Suppressor macrophage treated with lipopolysaccharide for 1 hour (primary cell): ENCODE measurements at regions not wholly inside any gene's neighbourhood (a gene's known extent, or its start where the extent isn't known, plus 50 kb on each side); places are given as distances from the start of the nearest gene placed in this dataset.
"Not testable (repeated sequence)": the region's sequence is repeated elsewhere in the genome, so short reads cannot be mapped to it uniquely, and the experiment has no call there.

Source experiments
- DNase-seq, 3 donors: peaks; one replicate each; pipeline ENCODE4 v3.0.0-alpha.2; 2020 to 2022

DNA sequence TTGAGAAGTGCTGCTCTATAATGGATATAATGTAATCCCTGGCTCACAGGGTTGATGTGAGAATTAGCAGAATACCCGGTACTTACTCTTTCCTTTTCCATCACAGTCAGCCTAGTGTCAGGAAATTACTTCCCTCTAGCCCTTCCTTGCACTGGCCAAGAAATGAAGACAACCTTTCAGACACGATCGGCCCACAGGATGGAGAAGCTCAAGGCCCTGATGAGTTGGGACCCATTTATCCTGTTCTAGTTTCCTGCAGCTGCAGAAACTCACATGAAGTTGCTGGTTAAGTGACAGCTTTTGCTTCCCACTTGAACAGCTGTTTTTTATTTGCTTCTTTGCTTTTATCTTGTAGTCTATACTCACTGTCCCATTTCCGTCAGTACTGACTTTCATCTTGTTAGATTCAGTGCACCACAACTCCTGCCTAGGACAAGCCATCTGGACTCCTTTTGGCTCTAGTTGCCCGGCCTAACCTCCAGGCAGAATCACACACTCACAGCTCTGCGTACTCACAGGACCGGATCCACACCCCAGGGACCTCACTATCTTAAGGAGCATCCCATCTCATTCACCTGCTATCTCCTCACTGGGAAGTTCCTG lies 325.1 kb upstream of the CHRNA7 start:
- not testable (repeated sequence) for DNase-seq

- DNase-seq, result not testable (repeated sequence)
These were observed 322.2 kb upstream of the CHRNA7 start for GRCh38 chr15:31707944-31708702.

DNA sequence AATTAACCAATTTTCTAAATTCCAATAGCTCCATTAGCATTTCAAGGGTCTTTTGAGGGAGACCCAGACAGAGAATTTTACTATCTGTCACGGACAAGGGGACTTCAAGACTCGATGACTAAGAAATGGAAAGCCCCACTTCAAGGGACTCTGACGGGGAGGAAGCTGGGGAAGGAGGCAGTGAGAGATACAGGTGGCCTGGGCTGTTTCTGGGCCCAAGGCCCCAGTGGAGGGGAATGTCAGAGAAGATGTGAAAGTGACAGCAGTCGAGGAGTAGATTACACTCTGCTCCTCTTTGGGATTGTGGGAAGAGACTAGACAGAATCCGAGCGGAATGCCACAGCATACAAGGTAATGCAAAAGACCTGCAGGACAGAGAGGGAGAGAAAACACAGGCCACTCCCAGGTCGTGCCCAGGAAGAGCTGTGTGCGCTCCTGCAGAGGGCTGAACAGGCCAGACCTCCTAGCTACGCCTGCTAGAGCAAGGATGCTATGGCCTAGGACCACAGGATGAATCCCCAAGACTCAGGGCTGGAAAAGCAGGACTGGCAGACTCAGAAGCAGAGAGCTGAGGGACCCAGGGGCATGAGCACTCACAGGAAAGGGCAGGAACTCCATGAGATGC lies 321.5 kb upstream of the CHRNA7 start:
- not testable (repeated sequence) for DNase-seq

DNA sequence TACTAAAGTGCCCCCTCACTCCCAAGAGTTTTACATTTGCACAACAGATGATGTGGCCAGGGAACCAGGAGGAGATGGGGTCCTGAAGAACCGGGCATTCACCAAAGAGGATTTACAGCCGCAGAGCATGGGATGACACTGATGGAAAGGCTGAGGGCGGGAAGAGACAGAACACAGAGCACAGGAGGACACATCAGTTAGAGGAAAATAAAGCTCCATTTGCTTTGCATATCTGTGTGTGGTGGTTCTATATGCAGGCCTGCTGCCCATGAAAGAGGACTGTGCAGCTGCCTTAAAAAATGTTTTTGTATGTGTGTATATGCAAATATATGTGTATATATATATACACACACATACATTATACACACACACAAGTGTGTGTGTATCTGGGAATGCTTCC lies 320.8 kb upstream of the CHRNA7 start:
- not testable (repeated sequence) for DNase-seq

- not testable (repeated sequence) for DNase-seq
These were observed 319.5 kb upstream of the CHRNA7 start for GRCh38 chr15:31710806-31711205.

- not testable (repeated sequence) for DNase-seq
These were observed 315.1 kb upstream of the CHRNA7 start for GRCh38 chr15:31715208-31715607.

GRCh38 chr15:31718625-31719024 lies 311.7 kb upstream of the CHRNA7 start:
- DNase-seq, result not testable (repeated sequence)

- DNase-seq, result not testable (repeated sequence)
These were observed 310.8 kb upstream of the CHRNA7 start for GRCh38 chr15:31719396-31720022.

- not testable (repeated sequence) for DNase-seq
These were observed 307.3 kb upstream of the CHRNA7 start for GRCh38 chr15:31723019-31723418.

DNA sequence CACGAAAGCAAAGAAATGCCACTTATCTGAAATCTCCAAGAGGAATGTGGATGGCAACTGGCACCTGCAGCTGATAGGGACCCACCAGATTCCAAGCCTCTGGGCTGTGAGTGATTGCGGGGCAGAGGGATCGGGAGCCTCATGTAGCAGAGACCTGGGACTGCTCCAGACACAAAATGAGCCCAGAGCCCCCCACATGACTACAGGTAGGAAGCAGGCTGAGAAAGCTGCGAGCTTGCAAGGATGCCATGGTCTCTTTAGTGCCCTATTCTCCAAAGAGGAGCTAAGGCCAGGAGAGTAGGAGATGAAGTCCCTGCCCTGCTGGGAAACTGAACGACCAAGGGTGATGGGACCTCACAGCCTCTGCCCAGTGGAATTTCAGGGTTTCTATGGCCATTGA lies 305.4 kb upstream of the CHRNA7 start:
- not testable (repeated sequence) for DNase-seq

DNA sequence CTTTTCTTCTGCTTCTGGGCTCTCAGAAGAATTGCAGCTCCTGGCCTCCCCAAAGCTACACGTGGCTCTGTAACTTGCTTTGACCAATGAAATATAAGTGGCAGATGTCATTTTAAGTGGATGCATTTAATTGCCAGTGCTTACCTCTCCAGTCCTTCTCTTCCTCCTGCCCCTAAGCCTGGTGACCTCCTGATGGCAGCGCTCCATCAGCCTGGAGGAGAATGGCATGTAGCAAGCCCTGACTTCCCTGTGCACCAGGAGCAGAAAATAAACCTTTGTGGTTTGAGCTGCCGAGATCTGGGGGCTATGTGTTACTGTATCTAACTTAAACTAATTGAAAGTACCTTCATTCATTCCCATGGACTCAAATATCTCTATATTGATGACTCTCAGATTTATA lies 304.7 kb upstream of the CHRNA7 start:
- not testable (repeated sequence) for DNase-seq

DNA sequence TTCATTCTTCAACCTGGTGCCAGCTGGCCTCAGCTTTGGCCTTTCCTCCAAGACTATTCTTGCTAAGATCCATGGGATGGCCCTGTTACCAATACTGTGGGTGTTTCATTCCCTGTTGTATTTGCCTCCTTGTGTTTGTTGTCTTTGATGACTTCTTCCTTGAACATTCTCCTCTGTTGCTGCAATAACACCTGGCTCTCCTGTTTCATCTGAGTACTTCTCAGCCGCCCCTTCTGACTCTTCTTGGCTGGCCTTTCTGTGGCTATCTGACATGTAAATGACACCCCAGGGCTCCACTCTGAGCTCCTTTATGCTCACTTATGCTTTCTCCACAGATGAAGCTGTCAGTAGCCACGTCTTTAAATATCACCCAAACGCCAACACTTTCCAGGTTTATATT lies 302.7 kb upstream of the CHRNA7 start:
- no peak for DNase-seq

GRCh38 chr15:31732726-31733125 lies 297.6 kb upstream of the CHRNA7 start:
- no peak for DNase-seq

DNA sequence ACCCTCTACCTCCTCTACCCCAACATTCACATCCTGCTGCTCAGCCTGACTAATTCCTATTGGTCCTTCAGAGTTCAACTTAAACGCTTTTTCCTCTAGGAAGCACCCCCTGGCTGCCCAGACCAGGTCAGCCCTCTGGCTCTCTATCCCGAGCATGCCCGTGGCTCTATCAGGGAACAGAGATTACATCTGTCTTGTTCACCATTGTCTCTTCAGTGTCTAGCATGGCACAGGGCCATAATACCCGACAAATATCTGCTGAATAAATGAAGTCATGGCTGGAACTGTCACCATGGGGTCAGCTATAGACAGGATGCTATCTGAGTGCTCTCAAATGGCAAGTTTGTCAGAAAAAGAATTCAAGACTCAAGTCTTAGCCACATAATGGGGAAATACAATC lies 296.9 kb upstream of the CHRNA7 start:
- no peak for DNase-seq

- no peak for DNase-seq
These were observed 290.1 kb upstream of the CHRNA7 start for GRCh38 chr15:31740203-31740602.

GRCh38 chr15:31745841-31746240 lies 284.5 kb upstream of the CHRNA7 start:
- no peak for DNase-seq

GRCh38 chr15:31752065-31752762 lies 278.1 kb upstream of the CHRNA7 start:
- peak; percentile 1 to 60 (median 48) for DNase-seq

- DNase-seq, result no peak
These were observed 277.4 kb upstream of the CHRNA7 start for GRCh38 chr15:31752905-31753304.

DNA sequence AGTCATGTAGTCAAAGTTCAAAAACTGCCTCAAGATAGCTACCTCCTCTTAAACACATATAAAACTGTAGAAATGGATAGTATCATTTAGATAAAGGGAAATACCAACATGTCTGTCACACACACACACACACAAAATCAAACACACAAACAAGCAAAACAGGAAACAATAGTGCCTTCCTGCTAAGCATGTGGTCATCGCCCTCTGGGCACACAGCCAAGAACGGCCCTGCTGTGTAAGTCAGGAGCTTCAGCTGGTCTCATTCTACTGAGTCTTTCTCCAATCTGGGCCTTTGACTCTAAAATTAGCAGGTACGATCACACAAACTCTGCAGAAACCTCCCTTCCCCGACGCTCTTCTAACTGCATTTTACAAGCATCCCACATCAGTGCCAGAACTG lies 272.2 kb upstream of the CHRNA7 start:
- peak; percentile 40 to 60 (median 59) for DNase-seq

GRCh38 chr15:31768055-31768454 lies 262.3 kb upstream of the CHRNA7 start:
- DNase-seq, result no peak

DNA sequence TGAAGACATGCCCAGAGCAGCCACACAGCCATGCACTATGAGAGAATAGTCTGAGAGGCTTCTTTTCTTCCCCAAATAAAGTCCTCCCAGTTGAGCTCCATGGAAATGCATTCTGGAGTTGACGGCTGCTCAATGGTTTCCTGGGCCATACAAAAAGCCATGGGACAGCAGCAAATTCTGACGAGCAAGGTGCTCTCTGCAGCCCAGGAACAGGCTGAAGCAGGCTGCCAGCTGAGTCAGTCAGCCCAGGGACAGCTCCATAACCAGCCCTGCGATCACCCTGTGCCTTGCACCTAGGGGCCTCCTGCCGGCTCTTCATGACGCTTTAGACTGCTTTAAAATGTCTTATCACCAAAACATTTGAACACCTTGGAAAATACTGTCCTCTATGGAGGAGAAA lies 256.3 kb upstream of the CHRNA7 start:
- no peak for DNase-seq

DNA sequence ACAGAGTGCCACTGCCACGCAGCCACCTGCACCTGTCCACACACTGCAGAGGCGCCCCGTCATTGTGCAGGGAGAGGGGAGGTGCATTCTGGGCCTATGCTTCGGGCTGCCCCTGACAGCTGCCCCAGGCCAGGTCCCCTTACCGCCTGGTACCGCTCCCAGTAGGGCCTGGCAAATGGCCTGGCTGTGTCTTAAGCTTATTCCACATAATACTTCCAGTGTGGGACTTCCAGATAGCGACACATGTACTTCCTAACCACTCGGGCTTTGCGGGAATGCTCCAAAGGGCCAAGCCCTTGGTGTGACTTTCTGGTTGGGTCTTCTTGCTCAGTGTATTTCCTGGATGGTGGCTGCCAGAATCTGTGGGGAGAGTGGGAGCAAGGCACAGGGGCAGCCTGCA lies 254.3 kb upstream of the CHRNA7 start:
- no peak for DNase-seq

- no peak for DNase-seq
These were observed 249.1 kb upstream of the CHRNA7 start for GRCh38 chr15:31781261-31781660.
